ENCODE measurements at regions not wholly inside any gene's neighbourhood (a gene's known extent, or its start where the extent isn't known, plus 50 kb on each side); places are given as distances from the start of the nearest gene placed in this dataset.
A peak's percentile ranks its signal among the peaks of the same experiment; 100 is the strongest.
"Not testable (repeated sequence)": the region's sequence is repeated elsewhere in the genome, so short reads cannot be mapped to it uniquely, and the experiment has no call there.

DNA sequence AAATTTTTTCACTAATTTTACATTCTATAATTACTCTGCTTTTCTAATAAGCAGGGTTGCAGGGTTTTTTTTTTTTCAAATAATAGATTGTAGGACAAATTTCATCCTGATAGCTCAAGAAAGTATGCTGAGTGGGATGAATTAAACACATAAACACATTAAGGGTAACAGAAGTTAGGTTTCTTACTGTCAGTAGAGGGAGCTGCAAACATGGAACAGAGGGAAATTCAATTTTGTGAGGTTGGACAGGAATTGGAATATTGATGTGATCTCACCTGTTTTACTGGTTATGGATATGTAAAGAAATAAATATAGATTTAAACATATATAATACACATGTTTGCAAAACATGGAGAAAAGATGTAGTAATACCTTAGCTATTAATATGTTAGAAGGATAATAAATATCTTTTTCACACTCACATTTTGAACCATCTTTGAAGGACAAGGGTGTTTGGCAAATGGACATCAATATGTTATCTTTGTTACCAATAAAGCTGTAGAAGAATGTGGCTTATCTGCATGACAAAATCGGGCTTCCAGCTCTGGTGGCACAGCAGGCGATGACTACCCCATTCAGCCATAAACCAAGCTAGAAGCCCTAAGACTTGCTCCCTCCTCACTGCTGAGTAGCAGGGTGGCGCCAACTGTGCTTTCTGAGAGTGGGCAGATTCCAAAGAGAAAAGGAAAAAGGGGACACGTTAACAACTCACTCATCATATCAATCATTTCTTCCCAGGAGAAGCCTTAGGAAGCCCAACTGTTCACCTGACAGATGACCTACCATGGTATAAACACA is 1257.4 kb downstream of the GATA3 start:
- TF ChIP-seq, protein P1, sequence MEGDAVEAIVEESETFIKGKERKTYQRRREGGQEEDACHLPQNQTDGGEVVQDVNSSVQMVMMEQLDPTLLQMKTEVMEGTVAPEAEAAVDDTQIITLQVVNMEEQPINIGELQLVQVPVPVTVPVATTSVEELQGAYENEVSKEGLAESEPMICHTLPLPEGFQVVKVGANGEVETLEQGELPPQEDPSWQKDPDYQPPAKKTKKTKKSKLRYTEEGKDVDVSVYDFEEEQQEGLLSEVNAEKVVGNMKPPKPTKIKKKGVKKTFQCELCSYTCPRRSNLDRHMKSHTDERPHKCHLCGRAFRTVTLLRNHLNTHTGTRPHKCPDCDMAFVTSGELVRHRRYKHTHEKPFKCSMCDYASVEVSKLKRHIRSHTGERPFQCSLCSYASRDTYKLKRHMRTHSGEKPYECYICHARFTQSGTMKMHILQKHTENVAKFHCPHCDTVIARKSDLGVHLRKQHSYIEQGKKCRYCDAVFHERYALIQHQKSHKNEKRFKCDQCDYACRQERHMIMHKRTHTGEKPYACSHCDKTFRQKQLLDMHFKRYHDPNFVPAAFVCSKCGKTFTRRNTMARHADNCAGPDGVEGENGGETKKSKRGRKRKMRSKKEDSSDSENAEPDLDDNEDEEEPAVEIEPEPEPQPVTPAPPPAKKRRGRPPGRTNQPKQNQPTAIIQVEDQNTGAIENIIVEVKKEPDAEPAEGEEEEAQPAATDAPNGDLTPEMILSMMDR (IDR thresholded peaks at IDR 0.05; ENCODE audit: low read length, missing control alignments) = peak; percentile 34
- no peak overlapping the region for H3K4me3 ChIP-seq (replicated peaks; ENCODE audit: low read depth, low read length)
- DNase-seq (ENCODE audit: low read depth) = no peak

DNA sequence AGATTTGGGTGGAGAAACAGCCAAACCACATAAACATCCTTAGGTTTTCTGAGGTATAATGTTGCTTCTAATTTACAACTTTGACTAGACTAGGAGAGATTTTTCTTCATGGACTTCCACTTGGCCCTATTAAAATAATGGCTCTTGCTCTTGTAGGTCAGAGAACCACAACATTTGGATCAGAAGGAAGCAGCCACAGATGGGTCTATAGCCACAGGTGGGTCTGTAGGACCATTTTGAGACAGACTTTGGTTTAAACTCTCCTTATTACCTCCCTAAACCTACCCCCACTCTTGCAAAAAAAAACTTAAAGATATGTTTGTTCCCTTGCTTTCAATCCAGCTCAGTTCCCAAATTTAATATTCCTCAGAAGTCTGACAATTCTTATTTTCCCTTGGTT is 1260.8 kb downstream of the GATA3 start:
- no peak overlapping the region for H3K4me3 ChIP-seq (replicated peaks; ENCODE audit: low read depth, low read length)
- DNase-seq (ENCODE audit: low read depth) = no peak
- TF ChIP-seq, protein P1 (IDR thresholded peaks at IDR 0.05; ENCODE audit: low read length, missing control alignments) = no peak

DNA sequence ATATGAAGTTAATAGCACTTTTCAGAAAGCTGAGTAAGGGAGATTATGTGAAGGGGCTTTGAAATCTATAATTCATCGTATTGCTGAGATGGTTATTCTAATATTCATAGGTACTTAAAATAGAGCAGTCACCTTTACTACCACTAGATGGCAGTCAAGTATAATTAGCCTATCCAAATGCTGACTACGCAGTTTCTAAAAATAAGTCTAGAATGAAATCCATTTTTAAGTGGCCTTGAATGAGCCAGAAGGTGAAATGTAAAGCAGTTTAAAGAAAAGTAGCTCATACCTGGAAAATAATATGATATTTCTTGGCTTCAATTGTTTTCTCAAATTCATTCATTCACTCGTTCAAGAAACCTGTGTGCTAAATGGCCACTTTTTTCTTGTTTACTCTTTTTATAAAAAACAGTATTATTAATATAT is 1277.1 kb downstream of the GATA3 start:
- TF ChIP-seq, protein P1 (IDR thresholded peaks at IDR 0.05; ENCODE audit: low read length, missing control alignments) = peak; percentile 75
- DNase-seq (ENCODE audit: low read depth) = peak; percentile 78

DNA sequence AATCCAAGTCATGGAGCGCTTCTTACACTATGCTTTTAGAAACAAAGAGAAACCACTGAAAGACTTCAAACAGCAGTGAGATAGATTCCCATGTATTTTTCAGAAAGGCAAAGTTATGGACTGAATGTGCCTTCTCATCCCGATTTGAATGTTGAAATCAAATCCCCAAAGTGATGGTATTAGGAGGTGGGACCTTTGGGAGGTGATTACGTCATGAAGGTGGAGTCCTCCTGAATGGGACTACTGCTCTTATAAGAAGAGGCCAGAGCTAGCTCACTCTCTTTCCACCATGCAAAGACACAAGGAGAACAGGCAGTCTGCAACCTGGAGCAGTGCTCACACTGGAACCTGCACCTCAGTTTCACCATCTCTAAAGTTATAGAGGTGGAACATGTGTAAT is 1279.8 kb downstream of the GATA3 start:
- H3K4me3 ChIP-seq (replicated peaks; ENCODE audit: low read depth, low read length) = no peak overlapping the region
- DNase-seq (ENCODE audit: low read depth) = no peak
- TF ChIP-seq, protein P1 (IDR thresholded peaks at IDR 0.05; ENCODE audit: low read length, missing control alignments) = no peak

More for the DNA sequence above, 1277.1 kb downstream of the GATA3 start:
- no peak overlapping the region for H3K4me3 ChIP-seq (replicated peaks; ENCODE audit: low read depth, low read length)

DNA sequence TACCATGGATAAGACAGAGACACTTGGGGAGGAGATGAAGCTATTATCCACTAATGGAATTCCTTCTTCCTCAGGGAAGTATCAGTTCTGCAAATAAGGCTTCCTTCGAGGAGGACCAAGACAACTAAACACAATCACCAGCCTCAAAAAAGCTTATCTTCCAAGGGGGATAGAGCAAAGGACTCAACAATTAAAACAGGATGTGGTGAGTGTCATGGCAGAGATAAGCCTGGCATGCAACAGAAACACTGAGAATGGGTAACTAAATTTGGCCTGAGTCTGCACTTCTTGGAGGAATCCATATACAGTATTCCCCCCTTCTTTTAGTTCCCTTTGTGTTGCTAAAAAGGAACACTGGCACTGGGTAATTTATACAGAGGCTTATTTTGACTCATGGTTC is 1285.2 kb downstream of the GATA3 start:
- H3K4me3 ChIP-seq (replicated peaks; ENCODE audit: low read depth, low read length) = no peak overlapping the region
- TF ChIP-seq, protein P1 (IDR thresholded peaks at IDR 0.05; ENCODE audit: low read length, missing control alignments) = no peak
- DNase-seq (ENCODE audit: low read depth) = no peak

DNA sequence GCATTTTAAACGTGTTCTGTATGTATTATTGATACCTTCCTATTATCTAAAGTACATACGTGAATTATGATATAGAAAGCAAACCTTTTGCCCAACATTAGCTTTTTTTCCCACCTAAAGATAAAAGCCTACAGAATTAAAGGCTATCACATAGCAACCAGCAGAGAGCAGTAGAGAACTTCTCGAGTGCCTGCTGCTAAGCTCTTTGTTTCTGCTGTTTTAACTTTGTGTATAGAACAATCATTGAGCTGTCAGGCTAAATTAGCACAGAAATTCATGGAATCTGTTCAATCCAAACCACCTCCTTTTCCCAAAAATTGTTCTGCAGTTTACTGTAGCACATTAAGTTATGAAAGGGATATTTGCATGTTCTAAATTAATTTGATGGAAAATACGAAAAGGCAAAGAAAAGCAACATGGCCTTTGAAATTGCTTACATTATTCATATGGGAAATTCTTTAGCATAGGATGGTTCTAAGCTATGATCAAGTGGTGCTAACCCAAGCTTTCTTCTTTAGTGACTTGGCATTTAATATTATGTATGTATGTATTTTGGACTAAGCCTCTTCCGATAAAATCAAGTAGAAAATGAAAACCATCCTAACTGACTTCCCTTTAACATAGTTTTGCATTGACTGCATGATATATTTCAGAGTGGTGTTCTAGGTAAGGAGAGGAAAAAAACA is 1288.5 kb downstream of the GATA3 start:
- TF ChIP-seq, protein P1 (IDR thresholded peaks at IDR 0.05; ENCODE audit: low read length, missing control alignments) = peak; percentile 83
- peak; percentile 61 for DNase-seq (ENCODE audit: low read depth)

DNA sequence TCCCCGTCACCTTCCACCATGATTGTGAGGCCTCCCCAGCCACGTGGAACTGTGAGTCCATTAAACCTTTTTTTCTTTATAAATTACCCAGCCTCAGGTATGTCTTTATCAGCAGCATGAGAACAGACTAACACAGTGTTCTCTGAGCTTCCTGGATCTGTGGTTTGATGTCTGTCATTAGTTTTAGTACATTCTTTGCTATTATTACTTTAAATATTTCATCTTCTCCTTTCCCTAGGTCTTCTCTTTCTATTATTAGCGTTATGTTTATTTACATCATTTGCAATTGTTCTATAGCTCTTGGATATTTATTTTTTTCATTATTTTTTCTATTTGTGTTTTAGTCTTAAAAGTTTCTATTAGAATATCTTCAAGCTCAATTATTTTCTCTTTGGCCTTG is 1293.4 kb downstream of the GATA3 start:
- not testable (repeated sequence) for H3K4me3 ChIP-seq (replicated peaks; ENCODE audit: low read depth, low read length); DNase-seq (ENCODE audit: low read depth)

More for the DNA sequence above, 1288.5 kb downstream of the GATA3 start:
- H3K4me3 ChIP-seq (replicated peaks; ENCODE audit: low read depth, low read length) = no peak overlapping the region
